H9 (cell line): ENCODE measurements at regions not wholly inside any gene's neighbourhood (a gene's known extent, or its start where the extent isn't known, plus 50 kb on each side); places are given as distances from the start of the nearest gene placed in this dataset.

Experiments used
- DNase-seq: peaks from one replicate; pipeline ENCODE4 v3.0.0-alpha.2; 2017
- H2AFZ ChIP-seq: one replicate; pipeline ENCODE4 v1.6.1; 2013; ENCODE audit warnings: mild to moderate bottlenecking, low read length, control low read depth, moderate library complexity
- H2AK5ac ChIP-seq: 2 replicates; pipeline ENCODE4 v1.6.1; 2013; ENCODE audit warnings: low read length, control low read depth, mixed read lengths; ENCODE audit not compliant: insufficient read length
- H2BK120ac ChIP-seq: one replicate; pipeline ENCODE4 v1.6.1; 2013; ENCODE audit warnings: low read depth, mild to moderate bottlenecking, low read length, control low read depth, inconsistent platforms; ENCODE audit not compliant: poor library complexity, severe bottlenecking
- H2BK12ac ChIP-seq: 2 replicates; pipeline ENCODE4 v1.6.1; 2013; ENCODE audit warnings: low read length, control low read depth, mixed read lengths, low read depth; ENCODE audit not compliant: insufficient read length
- H2BK15ac ChIP-seq: 2 replicates; pipeline ENCODE4 v1.6.1; 2013; ENCODE audit warnings: low read depth, low read length, control low read depth
- H2BK20ac ChIP-seq: one replicate; pipeline ENCODE4 v1.6.1; 2013; ENCODE audit warnings: low read depth, mild to moderate bottlenecking, low read length, control low read depth, inconsistent platforms; ENCODE audit not compliant: poor library complexity, severe bottlenecking
- H2BK5ac ChIP-seq: 2 replicates; pipeline ENCODE4 v1.6.1; 2013; ENCODE audit warnings: low read length, control low read depth, mixed read lengths; ENCODE audit not compliant: insufficient read length
- H3K14ac ChIP-seq: 2 replicates; pipeline ENCODE4 v1.6.1; 2013; ENCODE audit warnings: low read length, control low read depth; ENCODE audit not compliant: insufficient read depth
- H3K18ac ChIP-seq: 2 replicates; pipeline ENCODE4 v1.6.1; 2013; ENCODE audit warnings: low read depth, mild to moderate bottlenecking, mixed read lengths, low read length, control low read depth; ENCODE audit not compliant: insufficient read length
- H3K23ac ChIP-seq: 2 replicates; pipeline ENCODE4 v1.6.1; 2013; ENCODE audit warnings: low read length, control low read depth, mixed read lengths, low read depth; ENCODE audit not compliant: insufficient read length
- H3K23me2 ChIP-seq: 2 replicates; pipeline ENCODE4 v1.6.1; 2013; ENCODE audit warnings: low read depth, mild to moderate bottlenecking, mixed read lengths, low read length, control low read depth; ENCODE audit not compliant: insufficient read length, poor library complexity, severe bottlenecking
- H3K27ac ChIP-seq: 2 replicates; pipeline ENCODE4 v1.5.1; 2013; ENCODE audit warnings: low read length, control low read depth, mixed read lengths, low read depth; ENCODE audit not compliant: insufficient read length
- H3K27me3 ChIP-seq: 2 replicates; pipeline ENCODE4 v1.6.1; 2013; ENCODE audit warnings: low read length, control low read depth, inconsistent platforms; ENCODE audit not compliant: insufficient read depth
- H3K4ac ChIP-seq: 2 replicates; pipeline ENCODE4 v1.6.1; 2013; ENCODE audit warnings: low read depth, mild to moderate bottlenecking, control low read depth, inconsistent platforms, low read length, moderate library complexity
- H3K4me1 ChIP-seq: 2 replicates; pipeline ENCODE4 v1.6.1; 2013; ENCODE audit warnings: low read length, control low read depth, inconsistent platforms; ENCODE audit not compliant: insufficient read depth
- H3K4me2 ChIP-seq: 2 replicates; pipeline ENCODE4 v1.6.1; 2013; ENCODE audit warnings: low read length, control low read depth, mixed read lengths; ENCODE audit not compliant: insufficient read length, insufficient read depth
- H3K56ac ChIP-seq: 2 replicates; pipeline ENCODE4 v1.6.1; 2013; ENCODE audit warnings: low read depth, mild to moderate bottlenecking, mixed read lengths, low read length, control low read depth; ENCODE audit not compliant: insufficient read length
- H3K79me1 ChIP-seq: 2 replicates; pipeline ENCODE4 v1.6.1; 2013; ENCODE audit warnings: low read depth, mild to moderate bottlenecking, moderate library complexity, low read length, control low read depth, inconsistent platforms; ENCODE audit not compliant: insufficient read depth, poor library complexity, severe bottlenecking
- H3K79me2 ChIP-seq: 2 replicates; pipeline ENCODE4 v1.6.1; 2013; ENCODE audit warnings: low read length, control low read depth, inconsistent platforms; ENCODE audit not compliant: insufficient read depth
- H3K9ac ChIP-seq: 2 replicates; pipeline ENCODE4 v1.6.1; 2013; ENCODE audit warnings: low read length, control low read depth, mixed read lengths; ENCODE audit not compliant: insufficient read length; ENCODE audit errors: extremely low read depth
- H3K9me3 ChIP-seq: one replicate; pipeline ENCODE4 v1.6.1; 2013; ENCODE audit warnings: low read depth, low read length, inconsistent platforms; ENCODE audit not compliant: control insufficient read depth
- H3T11ph ChIP-seq: one replicate; pipeline ENCODE4 v1.6.1; 2013; ENCODE audit warnings: mild to moderate bottlenecking, low read length, control low read depth, inconsistent platforms
- H4K20me1 ChIP-seq: one replicate; pipeline ENCODE4 v1.6.1; 2013; ENCODE audit not compliant: control insufficient read depth, insufficient read length, insufficient read depth
- H4K5ac ChIP-seq: 2 replicates; pipeline ENCODE4 v1.6.1; 2013; ENCODE audit warnings: low read depth, mild to moderate bottlenecking, mixed read lengths, low read length, control low read depth; ENCODE audit not compliant: insufficient read length
- H4K8ac ChIP-seq: replicated peaks from 2 replicates; pipeline ENCODE4 v1.6.1; 2013; ENCODE audit warnings: low read length, control low read depth, mixed read lengths, low read depth; ENCODE audit not compliant: insufficient read length
- H4K91ac ChIP-seq: 2 replicates; pipeline ENCODE4 v1.6.1; 2013; ENCODE audit warnings: low read depth, mild to moderate bottlenecking, moderate library complexity, mixed read lengths, low read length, control low read depth; ENCODE audit not compliant: insufficient read length
- H3K27ac Mint-ChIP-seq, 3 experiments: 2 replicates in 2 of 3; 3 replicates in 1 of 3; pipeline ENCODE4 v1.8.0; 2020 to 2021; ENCODE audit warnings: mixed read lengths in 3 of 3, mild to moderate bottlenecking in 1 of 3, moderate library complexity in 1 of 3
- H3K27me3 Mint-ChIP-seq: 2 replicates; pipeline ENCODE4 v1.8.0; 2021; ENCODE audit warnings: low read depth, mild to moderate bottlenecking, moderate library complexity, mixed read lengths
- H3K36me3 Mint-ChIP-seq, 3 experiments: 2 replicates in 2 of 3; 3 replicates in 1 of 3; pipeline ENCODE4 v1.8.0; 2020 to 2021; ENCODE audit warnings: low read depth in 3 of 3, mixed read lengths in 3 of 3; ENCODE audit not compliant: insufficient read depth in 1 of 3
- H3K4me1 Mint-ChIP-seq, 2 experiments: 2 replicates each; pipeline ENCODE4 v1.8.0; 2020; ENCODE audit warnings: mixed read lengths in 2 of 2
- H3K4me3 Mint-ChIP-seq, 2 experiments: 2 replicates in 1 of 2; 3 replicates in 1 of 2; pipeline ENCODE4 v1.8.0; 2020 to 2021; ENCODE audit warnings: mild to moderate bottlenecking in 2 of 2, mixed read lengths in 2 of 2, moderate library complexity in 1 of 2
- H3K9me3 Mint-ChIP-seq, 2 experiments: 2 replicates in 1 of 2; 3 replicates in 1 of 2; pipeline ENCODE4 v1.8.0; 2020; ENCODE audit warnings: mild to moderate bottlenecking in 2 of 2, mixed read lengths in 2 of 2, moderate library complexity in 1 of 2
- WGBS: extraction: QIAGEN DNeasy Blood & Tissue Kit; methylation state at CpG from one replicate; pipeline ENCODE4 v1.1.7; 2013; ENCODE audit warnings: missing lambda C conversion rate, low lambda C conversion rate, mixed read lengths; ENCODE audit not compliant: insufficient read length; ENCODE audit errors: extremely low coverage; 5-methylcytosine and 5-hydroxymethylcytosine counted together
- TF ChIP-seq, protein P1 (sequence below): fragments of 200-600 bp; sonication (generic); conservative IDR thresholded peaks from 3 replicates; pipeline ENCODE4 v1.8.0; 2021; ENCODE audit warnings: antibody characterized with exemption, mild to moderate bottlenecking

- no peak overlapping the region for H3K4me2 ChIP-seq
- no peak overlapping the region for H3K4ac ChIP-seq
- Mint-ChIP-seq H3K4me3 (no peak overlapping the region), H3K27ac (no peak overlapping the region), H3K27me3 (no peaks in the 10 kb centered on the region; the same call in none of the 2 replicates), H3K4me1 (no peaks in the 10 kb centered on the region), H3K36me3 (no peaks in the 10 kb centered on the region; a peak in 1 of 7 replicates), H3K9me3 (peaks cover 0 to 38% of the 10 kb centered on the region in 2 experiments; a peak in 3 of 5 replicates)
- H3K14ac ChIP-seq: no peak overlapping the region
- no peak overlapping the region for H3K27ac ChIP-seq
- no peak overlapping the region for H4K5ac ChIP-seq
- no peak overlapping the region for H3K56ac ChIP-seq
- H3K9me3 ChIP-seq: no peaks in the 10 kb centered on the region
- no CpG with 5 or more reads among the region's 3 CpGs for WGBS
- no peak overlapping the region for H2BK120ac ChIP-seq
- H2BK20ac ChIP-seq: no peak overlapping the region
- H3K18ac ChIP-seq: no peak overlapping the region
- no peak overlapping the region for H2BK12ac ChIP-seq
- no peak overlapping the region for H2AK5ac ChIP-seq
- H2AFZ ChIP-seq: no peak overlapping the region
- no peak overlapping the region for H2BK15ac ChIP-seq
- no peaks in the 10 kb centered on the region for H3K79me2 ChIP-seq
- no peaks in the 10 kb centered on the region for H3K79me1 ChIP-seq
- H4K20me1 ChIP-seq: no peaks in the 10 kb centered on the region
- no peak overlapping the region for H4K8ac ChIP-seq
- no peak overlapping the region for H3T11ph ChIP-seq
- H3K9ac ChIP-seq: no peak overlapping the region
- no peak overlapping the region for H2BK5ac ChIP-seq
- DNase-seq: no peak
- H4K91ac ChIP-seq: no peak overlapping the region
- H3K27me3 ChIP-seq: no peaks in the 10 kb centered on the region
- H3K23me2 ChIP-seq: no peaks in the 10 kb centered on the region
- H3K4me1 ChIP-seq: no peaks in the 10 kb centered on the region
- H3K23ac ChIP-seq: no peak overlapping the region
- TF ChIP-seq, protein P1, sequence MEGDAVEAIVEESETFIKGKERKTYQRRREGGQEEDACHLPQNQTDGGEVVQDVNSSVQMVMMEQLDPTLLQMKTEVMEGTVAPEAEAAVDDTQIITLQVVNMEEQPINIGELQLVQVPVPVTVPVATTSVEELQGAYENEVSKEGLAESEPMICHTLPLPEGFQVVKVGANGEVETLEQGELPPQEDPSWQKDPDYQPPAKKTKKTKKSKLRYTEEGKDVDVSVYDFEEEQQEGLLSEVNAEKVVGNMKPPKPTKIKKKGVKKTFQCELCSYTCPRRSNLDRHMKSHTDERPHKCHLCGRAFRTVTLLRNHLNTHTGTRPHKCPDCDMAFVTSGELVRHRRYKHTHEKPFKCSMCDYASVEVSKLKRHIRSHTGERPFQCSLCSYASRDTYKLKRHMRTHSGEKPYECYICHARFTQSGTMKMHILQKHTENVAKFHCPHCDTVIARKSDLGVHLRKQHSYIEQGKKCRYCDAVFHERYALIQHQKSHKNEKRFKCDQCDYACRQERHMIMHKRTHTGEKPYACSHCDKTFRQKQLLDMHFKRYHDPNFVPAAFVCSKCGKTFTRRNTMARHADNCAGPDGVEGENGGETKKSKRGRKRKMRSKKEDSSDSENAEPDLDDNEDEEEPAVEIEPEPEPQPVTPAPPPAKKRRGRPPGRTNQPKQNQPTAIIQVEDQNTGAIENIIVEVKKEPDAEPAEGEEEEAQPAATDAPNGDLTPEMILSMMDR: no peak
Measured at GRCh38 chrX:43513085-43513484, 143.0 kb upstream of the MAOA start.
